Caki2 (cell line): ENCODE measurements at regions not wholly inside any gene's neighbourhood (a gene's known extent, or its start where the extent isn't known, plus 50 kb on each side); places are given as distances from the start of the nearest gene placed in this dataset.

ENCODE experiments used
- DNase-seq: peaks from one replicate; pipeline ENCODE4 v3.0.0-alpha.2; 2015; ENCODE audit warnings: low read depth
- in situ Hi-C: cut with HindIII; loops from 2 replicates; pipeline ENCODE4 v1.10.0; 2016; ENCODE audit warnings: low sequenced_read_pairs, low pct_unique_long_range_greater_than_20kb, mixed read lengths

DNA sequence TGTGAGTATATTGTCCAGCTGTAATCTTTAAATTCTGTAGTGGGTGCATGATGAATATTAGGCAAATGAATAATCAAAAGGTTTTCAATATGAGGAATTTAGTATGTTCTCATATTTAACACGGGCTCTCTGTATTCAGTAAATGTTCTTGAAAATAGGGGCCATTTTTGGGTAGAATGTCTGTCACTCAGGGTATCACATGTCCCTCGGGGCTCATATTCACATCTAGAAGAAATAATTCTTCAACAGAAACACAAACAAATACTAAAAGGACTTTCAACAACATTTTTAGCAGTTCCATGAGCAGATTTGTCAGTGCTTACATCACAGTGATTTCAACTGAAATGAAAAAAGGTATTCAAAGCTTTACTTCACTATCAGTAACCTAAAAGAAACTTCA is 1388.4 kb upstream of the MIR17HG start:
- DNase-seq: no peak
- in situ Hi-C loops: no loop called here

DNA sequence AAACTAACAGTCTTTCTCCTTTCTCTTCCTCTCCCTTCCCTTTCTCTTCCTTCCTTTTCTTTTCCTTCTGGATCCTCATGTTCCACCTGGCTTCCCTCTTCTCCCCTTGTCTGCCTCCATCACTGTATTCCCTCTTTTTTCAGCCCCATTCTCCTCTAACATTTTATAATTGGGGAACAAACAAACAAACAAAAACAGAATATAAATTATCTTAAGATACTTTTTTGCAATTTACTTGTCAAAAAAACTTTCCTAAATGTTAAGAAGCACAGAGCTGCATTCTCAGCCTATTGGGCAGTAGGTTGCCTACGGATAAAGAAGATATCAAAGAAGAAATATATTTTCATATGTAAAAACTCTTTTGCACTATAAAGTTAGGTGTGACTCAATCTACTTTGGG is 1382.2 kb upstream of the MIR17HG start:
- DNase-seq: no peak
- in situ Hi-C loops: no loop called here

- no peak for DNase-seq
- in situ Hi-C loops: no loop called here
Measured at GRCh38 chr13:89966524-89966923, 1381.0 kb upstream of the MIR17HG start.

DNA sequence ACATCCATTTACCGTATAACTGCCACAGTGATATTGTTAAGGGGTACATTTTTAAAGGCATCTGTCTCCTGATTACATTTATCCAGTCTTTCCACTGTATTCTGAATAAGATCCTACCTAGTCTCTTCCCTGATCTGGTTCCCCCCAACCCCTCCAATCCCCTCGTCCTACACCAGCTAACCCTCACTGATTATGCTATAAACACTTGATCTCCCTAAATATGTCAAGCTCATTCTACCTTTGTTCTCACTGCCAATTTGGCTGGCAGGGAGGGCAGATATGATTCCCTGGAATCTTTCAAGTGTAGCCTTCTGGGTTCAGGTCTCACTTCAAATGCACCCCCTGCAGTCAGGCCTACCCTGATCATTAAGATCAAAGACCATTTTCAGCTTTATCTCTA is 1379.8 kb upstream of the MIR17HG start:
- in situ Hi-C loops: no loop called here
- DNase-seq: no peak

- in situ Hi-C loops: no loop called here
- no peak for DNase-seq
Measured at GRCh38 chr13:89968470-89968869, 1379.0 kb upstream of the MIR17HG start.

DNA sequence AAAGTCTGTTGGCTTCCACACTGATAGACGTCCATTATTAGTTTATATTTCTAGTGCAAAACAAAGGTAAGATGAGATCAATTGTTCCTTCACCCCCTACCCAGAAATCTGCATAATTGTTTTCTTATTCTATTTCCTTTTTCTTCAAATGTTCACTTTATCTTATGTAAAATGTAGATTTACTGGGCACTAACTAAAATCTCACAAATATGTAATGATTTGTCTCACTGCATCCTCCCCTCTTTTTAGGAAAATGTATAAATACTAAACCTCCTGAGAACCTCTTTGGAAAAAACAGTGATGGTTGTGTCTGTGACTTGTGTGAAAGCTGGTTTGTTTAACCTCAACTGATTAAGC is 1377.2 kb upstream of the MIR17HG start:
- in situ Hi-C loops: no loop called here
- no peak for DNase-seq

DNA sequence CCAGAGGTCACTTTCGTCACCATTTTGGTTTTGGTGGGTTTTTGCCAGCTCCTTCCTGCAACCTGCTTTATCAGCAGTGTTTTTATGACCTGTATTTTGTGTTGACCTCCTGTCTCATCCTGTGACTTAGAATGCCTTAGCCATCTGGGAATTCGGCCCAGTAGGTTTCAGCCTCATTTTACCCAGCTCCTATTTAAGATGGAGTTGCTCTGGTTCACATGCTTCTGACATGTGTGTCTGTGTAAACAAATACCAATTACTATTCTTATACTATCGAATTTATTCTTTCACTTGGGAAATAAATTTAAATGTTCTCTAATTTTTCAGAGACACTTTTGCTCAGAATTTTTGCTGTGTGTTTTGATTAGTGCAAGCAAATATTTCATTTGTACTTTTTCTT is 1370.3 kb upstream of the MIR17HG start:
- no peak for DNase-seq
- in situ Hi-C loops: no loop called here

- DNase-seq: no peak
- in situ Hi-C loops: no loop called here
Measured at GRCh38 chr13:89980896-89981295, 1366.6 kb upstream of the MIR17HG start.

- no peak for DNase-seq
- in situ Hi-C loops: no loop called here
Measured at GRCh38 chr13:89982407-89983095, 1364.9 kb upstream of the MIR17HG start.

DNA sequence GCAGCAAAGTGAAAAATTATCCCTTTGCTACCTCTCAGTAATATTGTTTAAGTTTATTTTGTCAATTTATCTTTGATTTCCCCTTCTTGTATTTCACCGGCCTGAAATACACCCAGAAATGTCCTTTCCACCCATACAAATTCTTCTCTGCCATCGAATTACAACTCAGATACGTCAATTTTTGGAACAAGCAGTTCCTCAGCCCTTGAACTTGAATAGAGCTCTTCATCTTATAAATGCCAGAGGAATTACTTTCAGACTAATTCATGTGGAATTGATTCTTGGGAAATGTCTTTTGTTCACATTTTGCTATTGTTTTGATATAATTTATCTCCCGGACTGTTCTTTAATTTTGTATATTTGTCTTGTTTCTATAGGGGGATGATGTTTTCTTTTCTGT is 1359.3 kb upstream of the MIR17HG start:
- DNase-seq: no peak
- in situ Hi-C loops: no loop called here

- in situ Hi-C loops: no loop called here
- no peak for DNase-seq
Measured at GRCh38 chr13:90003566-90003965, 1343.9 kb upstream of the MIR17HG start.

GRCh38 chr13:90008707-90009149 is 1338.8 kb upstream of the MIR17HG start:
- no peak for DNase-seq
- in situ Hi-C loops: no loop called here

DNA sequence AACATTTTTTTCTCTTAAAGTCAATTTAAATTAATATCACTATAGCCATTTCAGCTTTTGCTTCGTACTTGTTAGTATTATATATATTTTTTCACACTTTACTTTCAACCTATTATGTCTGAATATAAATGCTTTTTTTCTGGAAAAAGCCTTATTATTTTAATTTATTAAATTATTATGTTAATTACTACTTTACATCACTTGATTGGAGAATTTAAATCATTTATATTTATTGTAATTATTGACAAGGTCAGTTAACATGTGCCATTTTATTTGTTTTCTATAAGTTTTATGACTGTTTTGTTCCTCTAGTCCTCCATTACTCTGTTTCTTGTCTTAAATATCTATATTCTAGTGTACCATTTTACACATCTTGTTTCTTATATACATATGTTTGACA is 1333.4 kb upstream of the MIR17HG start:
- no peak for DNase-seq
- in situ Hi-C loops: no loop called here

DNA sequence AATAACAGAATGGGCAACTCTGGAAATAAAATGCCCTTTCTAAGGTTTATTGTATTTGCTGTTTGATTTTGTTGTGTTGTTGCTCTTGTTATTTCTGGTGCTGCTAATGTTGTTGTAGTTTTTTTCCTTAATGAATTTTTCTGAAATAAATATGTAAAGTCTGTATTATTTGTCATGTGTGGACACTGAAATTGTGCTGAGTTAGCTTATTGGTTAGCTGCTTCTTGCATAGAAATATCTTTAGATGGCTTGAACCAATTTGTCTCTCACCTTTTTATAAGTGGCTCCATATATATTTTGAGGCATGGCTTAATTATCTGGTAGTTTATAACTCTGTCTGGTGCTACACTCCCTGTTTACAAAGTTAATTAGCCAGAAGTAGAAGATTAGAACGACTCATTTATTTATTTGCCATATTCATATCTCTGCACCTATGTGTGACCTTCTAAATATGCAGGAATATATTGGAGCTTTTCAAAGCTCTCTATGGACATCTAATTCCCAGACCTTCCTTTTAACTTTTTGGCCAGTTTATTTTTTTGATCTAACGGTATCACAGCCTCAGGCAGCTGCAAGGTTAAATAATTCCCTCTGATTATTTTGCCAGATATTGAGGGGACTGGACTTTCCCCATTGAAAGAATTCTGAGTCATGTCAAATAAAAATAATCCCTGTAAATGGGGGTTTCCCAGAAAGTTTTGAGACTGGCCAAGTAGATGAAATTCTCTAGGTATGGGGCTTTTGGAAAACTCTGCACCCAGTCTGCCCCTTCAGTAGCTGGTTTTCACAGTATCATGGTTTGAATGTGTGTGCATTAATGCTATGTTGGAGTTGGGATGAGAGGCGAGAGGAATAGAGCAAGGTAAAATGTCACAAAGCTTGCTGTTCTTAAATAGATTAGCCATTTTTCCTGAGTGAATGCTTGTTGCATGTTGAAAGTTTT is 1331.7 kb upstream of the MIR17HG start:
- in situ Hi-C loops: no loop called here
- peak; percentile 12 for DNase-seq

DNA sequence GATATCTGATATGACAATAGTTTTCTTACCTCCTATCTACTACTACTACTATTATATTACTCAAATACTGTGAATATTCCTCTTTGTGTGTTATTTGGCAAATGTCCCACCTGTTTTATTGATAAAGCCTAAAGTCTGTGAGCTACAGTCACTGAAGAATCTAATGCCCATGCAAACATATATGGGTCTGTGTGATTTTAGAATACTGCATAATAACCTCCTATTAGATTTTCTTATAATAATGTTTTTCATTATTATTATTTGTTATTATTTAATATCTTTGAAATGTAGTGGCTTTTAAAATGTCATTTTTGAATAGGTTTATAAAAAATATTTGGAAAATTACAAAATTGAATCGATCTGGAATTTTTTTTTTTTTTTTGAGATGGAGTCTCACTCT is 1330.8 kb upstream of the MIR17HG start:
- no peak for DNase-seq
- in situ Hi-C loops: no loop called here

GRCh38 chr13:90020536-90021070 is 1326.9 kb upstream of the MIR17HG start:
- no peak for DNase-seq
- in situ Hi-C loops: no loop called here

DNA sequence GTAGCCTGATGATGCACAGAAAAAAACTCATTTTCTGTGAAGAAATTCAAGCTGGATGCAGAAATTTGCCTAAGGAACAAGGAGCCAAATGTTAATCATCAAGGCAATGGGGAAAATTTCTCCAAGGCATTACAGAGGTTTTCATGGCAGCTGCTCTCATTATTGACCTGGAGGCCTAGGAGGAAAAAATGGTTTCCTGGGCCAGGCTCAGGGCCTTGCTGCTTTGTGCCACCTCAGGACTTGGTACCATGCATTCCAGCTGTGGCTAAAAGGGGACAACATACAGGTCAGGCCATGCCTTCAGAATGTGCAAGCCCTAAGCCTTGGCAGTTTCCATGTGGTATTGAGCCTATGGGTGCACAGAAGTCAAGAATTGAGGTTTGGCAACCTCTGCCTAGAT is 1320.1 kb upstream of the MIR17HG start:
- in situ Hi-C loops: no loop called here
- no peak for DNase-seq

GRCh38 chr13:90032313-90032712 is 1315.2 kb upstream of the MIR17HG start:
- DNase-seq: no peak
- in situ Hi-C loops: no loop called here

GRCh38 chr13:90032841-90033493 is 1314.5 kb upstream of the MIR17HG start:
- in situ Hi-C loops: no loop called here
- DNase-seq: no peak
